ENCODE measurements at regions not wholly inside any gene's neighbourhood (a gene's known extent, or its start where the extent isn't known, plus 50 kb on each side); places are given as distances from the start of the nearest gene placed in this dataset.
"Not testable (repeated sequence)": the region's sequence is repeated elsewhere in the genome, so short reads cannot be mapped to it uniquely, and the experiment has no call there.

GRCh38 chr1:70760154-70760553 lies 287.5 kb downstream of the PTGER3 start:
- no peak for FAIRE-seq

- no peak for FAIRE-seq
Measured at GRCh38 chr1:70762386-70762785, 285.2 kb downstream of the PTGER3 start.

GRCh38 chr1:70764747-70765146 lies 282.9 kb downstream of the PTGER3 start:
- no peak for FAIRE-seq

GRCh38 chr1:70767377-70767776 lies 280.2 kb downstream of the PTGER3 start:
- FAIRE-seq, result no peak

- FAIRE-seq, result no peak
Measured at GRCh38 chr1:70768216-70768615, 279.4 kb downstream of the PTGER3 start.

- FAIRE-seq, result no peak
Measured at GRCh38 chr1:70778056-70778762, 269.4 kb downstream of the PTGER3 start.

- no peak for FAIRE-seq
Measured at GRCh38 chr1:70778934-70779333, 268.7 kb downstream of the PTGER3 start.

GRCh38 chr1:70779571-70779970 lies 268.0 kb downstream of the PTGER3 start:
- no peak for FAIRE-seq

GRCh38 chr1:70785287-70785686 lies 262.3 kb downstream of the PTGER3 start:
- no peak for FAIRE-seq

GRCh38 chr1:70790232-70790923 lies 257.2 kb downstream of the PTGER3 start:
- no peak for FAIRE-seq

GRCh38 chr1:70795064-70795463 lies 252.6 kb downstream of the PTGER3 start:
- FAIRE-seq, result not testable (repeated sequence)

GRCh38 chr1:70796298-70796697 lies 251.3 kb downstream of the PTGER3 start:
- FAIRE-seq, result not testable (repeated sequence)

GRCh38 chr1:70802625-70803024 lies 245.0 kb downstream of the PTGER3 start:
- not testable (repeated sequence) for FAIRE-seq

- no peak for FAIRE-seq
Measured at GRCh38 chr1:70805641-70806040, 242.0 kb downstream of the PTGER3 start.

GRCh38 chr1:70807088-70807664 lies 240.4 kb downstream of the PTGER3 start:
- FAIRE-seq, result no peak

- FAIRE-seq, result no peak
Measured at GRCh38 chr1:70809069-70809468, 238.5 kb downstream of the PTGER3 start.

- no peak for FAIRE-seq
Measured at GRCh38 chr1:70811815-70812214, 235.8 kb downstream of the PTGER3 start.

- no peak for FAIRE-seq
Measured at GRCh38 chr1:70812442-70813109, 235.0 kb downstream of the PTGER3 start.

GRCh38 chr1:70818401-70818800 lies 229.2 kb downstream of the PTGER3 start:
- FAIRE-seq, result no peak

GRCh38 chr1:70819231-70819630 lies 228.4 kb downstream of the PTGER3 start:
- no peak for FAIRE-seq

- FAIRE-seq, result no peak
Measured at GRCh38 chr1:70819785-70820184, 227.8 kb downstream of the PTGER3 start.

- FAIRE-seq, result no peak
Measured at GRCh38 chr1:70820396-70820795, 227.2 kb downstream of the PTGER3 start.

- FAIRE-seq, result no peak
Measured at GRCh38 chr1:70820995-70821394, 226.6 kb downstream of the PTGER3 start.

GRCh38 chr1:70826428-70826827 lies 221.2 kb downstream of the PTGER3 start:
- FAIRE-seq, result no peak
